ENCODE measurements at regions not wholly inside any gene's neighbourhood (a gene's known extent, or its start where the extent isn't known, plus 50 kb on each side); places are given as distances from the start of the nearest gene placed in this dataset.

GRCh38 chr6:14366872-14367271 is 249.3 kb downstream of the CD83 start:
- TF ChIP-seq, protein P1, sequence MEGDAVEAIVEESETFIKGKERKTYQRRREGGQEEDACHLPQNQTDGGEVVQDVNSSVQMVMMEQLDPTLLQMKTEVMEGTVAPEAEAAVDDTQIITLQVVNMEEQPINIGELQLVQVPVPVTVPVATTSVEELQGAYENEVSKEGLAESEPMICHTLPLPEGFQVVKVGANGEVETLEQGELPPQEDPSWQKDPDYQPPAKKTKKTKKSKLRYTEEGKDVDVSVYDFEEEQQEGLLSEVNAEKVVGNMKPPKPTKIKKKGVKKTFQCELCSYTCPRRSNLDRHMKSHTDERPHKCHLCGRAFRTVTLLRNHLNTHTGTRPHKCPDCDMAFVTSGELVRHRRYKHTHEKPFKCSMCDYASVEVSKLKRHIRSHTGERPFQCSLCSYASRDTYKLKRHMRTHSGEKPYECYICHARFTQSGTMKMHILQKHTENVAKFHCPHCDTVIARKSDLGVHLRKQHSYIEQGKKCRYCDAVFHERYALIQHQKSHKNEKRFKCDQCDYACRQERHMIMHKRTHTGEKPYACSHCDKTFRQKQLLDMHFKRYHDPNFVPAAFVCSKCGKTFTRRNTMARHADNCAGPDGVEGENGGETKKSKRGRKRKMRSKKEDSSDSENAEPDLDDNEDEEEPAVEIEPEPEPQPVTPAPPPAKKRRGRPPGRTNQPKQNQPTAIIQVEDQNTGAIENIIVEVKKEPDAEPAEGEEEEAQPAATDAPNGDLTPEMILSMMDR (conservative IDR thresholded peaks at IDR 0.05; ENCODE audit: low read length), result no peak
- TF ChIP-seq EZH2phosphoT487 (IDR thresholded peaks at IDR 0.05; ENCODE audit: borderline replicate concordance, low read depth, low read length), result no peak
